ENCODE measurements at regions not wholly inside any gene's neighbourhood (a gene's known extent, or its start where the extent isn't known, plus 50 kb on each side); places are given as distances from the start of the nearest gene placed in this dataset.

- no peak for DNase-seq (ENCODE audit: low spot score)
Observed at GRCh38 chr3:104746056-104746455, 620.7 kb upstream of the ALCAM start.

GRCh38 chr3:104750581-104750980 lies 616.1 kb upstream of the ALCAM start:
- DNase-seq (ENCODE audit: low spot score) = no peak

- DNase-seq (ENCODE audit: low spot score) = no peak
Observed at GRCh38 chr3:104755791-104756190, 610.9 kb upstream of the ALCAM start.

GRCh38 chr3:104763007-104763406 lies 603.7 kb upstream of the ALCAM start:
- no peak for DNase-seq (ENCODE audit: low spot score)

GRCh38 chr3:104764496-104764895 lies 602.2 kb upstream of the ALCAM start:
- no peak for DNase-seq (ENCODE audit: low spot score)

GRCh38 chr3:104768886-104769285 lies 597.8 kb upstream of the ALCAM start:
- no peak for DNase-seq (ENCODE audit: low spot score)

- DNase-seq (ENCODE audit: low spot score) = no peak
Observed at GRCh38 chr3:104779324-104779723, 587.4 kb upstream of the ALCAM start.

- no peak for DNase-seq (ENCODE audit: low spot score)
Observed at GRCh38 chr3:104781112-104781511, 585.6 kb upstream of the ALCAM start.

- no peak for DNase-seq (ENCODE audit: low spot score)
Observed at GRCh38 chr3:104785947-104786346, 580.8 kb upstream of the ALCAM start.

- no peak for DNase-seq (ENCODE audit: low spot score)
Observed at GRCh38 chr3:104787306-104787705, 579.4 kb upstream of the ALCAM start.

- no peak for DNase-seq (ENCODE audit: low spot score)
Observed at GRCh38 chr3:104788807-104789206, 577.9 kb upstream of the ALCAM start.

- DNase-seq (ENCODE audit: low spot score) = no peak
Observed at GRCh38 chr3:104791331-104791730, 575.4 kb upstream of the ALCAM start.

- no peak for DNase-seq (ENCODE audit: low spot score)
Observed at GRCh38 chr3:104796556-104796955, 570.2 kb upstream of the ALCAM start.

- DNase-seq (ENCODE audit: low spot score) = no peak
Observed at GRCh38 chr3:104805042-104805441, 561.7 kb upstream of the ALCAM start.

- no peak for DNase-seq (ENCODE audit: low spot score)
Observed at GRCh38 chr3:104805508-104805907, 561.2 kb upstream of the ALCAM start.

GRCh38 chr3:104810896-104811295 lies 555.8 kb upstream of the ALCAM start:
- no peak for DNase-seq (ENCODE audit: low spot score)

- DNase-seq (ENCODE audit: low spot score) = no peak
Observed at GRCh38 chr3:104816008-104816407, 550.7 kb upstream of the ALCAM start.

GRCh38 chr3:104816716-104817115 lies 550.0 kb upstream of the ALCAM start:
- no peak for DNase-seq (ENCODE audit: low spot score)

- no peak for DNase-seq (ENCODE audit: low spot score)
Observed at GRCh38 chr3:104819333-104819732, 547.4 kb upstream of the ALCAM start.

- DNase-seq (ENCODE audit: low spot score) = no peak
Observed at GRCh38 chr3:104820959-104821358, 545.8 kb upstream of the ALCAM start.

- DNase-seq (ENCODE audit: low spot score) = no peak
Observed at GRCh38 chr3:104825116-104825515, 541.6 kb upstream of the ALCAM start.

GRCh38 chr3:104831071-104831470 lies 535.6 kb upstream of the ALCAM start:
- no peak for DNase-seq (ENCODE audit: low spot score)

GRCh38 chr3:104832530-104832929 lies 534.2 kb upstream of the ALCAM start:
- DNase-seq (ENCODE audit: low spot score) = no peak

GRCh38 chr3:104835376-104835775 lies 531.3 kb upstream of the ALCAM start:
- no peak for DNase-seq (ENCODE audit: low spot score)

GRCh38 chr3:104846270-104846669 lies 520.4 kb upstream of the ALCAM start:
- no peak for DNase-seq (ENCODE audit: low spot score)
